ENCODE measurements at regions not wholly inside any gene's neighbourhood (a gene's known extent, or its start where the extent isn't known, plus 50 kb on each side); places are given as distances from the start of the nearest gene placed in this dataset.
"Not testable (repeated sequence)": the region's sequence is repeated elsewhere in the genome, so short reads cannot be mapped to it uniquely, and the experiment has no call there.

DNA sequence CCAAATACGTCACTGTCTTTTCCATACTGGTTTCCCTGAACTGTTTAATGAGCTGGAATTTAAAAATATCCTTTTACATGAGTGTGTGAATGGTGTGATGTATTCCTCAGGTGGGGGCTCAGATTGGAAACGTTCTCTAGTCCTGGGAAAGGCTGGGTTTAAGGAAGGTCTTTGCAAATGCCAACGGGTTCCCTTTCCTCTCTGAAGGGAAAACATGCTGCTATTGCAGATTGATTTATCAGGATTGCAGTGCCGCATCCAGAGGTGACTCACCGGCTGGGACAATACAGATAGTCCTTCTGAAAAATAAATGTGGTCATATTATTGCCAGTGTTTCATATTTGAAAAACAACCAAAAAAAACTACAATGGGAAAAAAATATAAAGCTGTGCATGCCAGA is 193.1 kb upstream of the FLRT2 start:
- DNase-seq = no peak

GRCh38 chr14:85338895-85339294 is 191.0 kb upstream of the FLRT2 start:
- no peak for DNase-seq

DNA sequence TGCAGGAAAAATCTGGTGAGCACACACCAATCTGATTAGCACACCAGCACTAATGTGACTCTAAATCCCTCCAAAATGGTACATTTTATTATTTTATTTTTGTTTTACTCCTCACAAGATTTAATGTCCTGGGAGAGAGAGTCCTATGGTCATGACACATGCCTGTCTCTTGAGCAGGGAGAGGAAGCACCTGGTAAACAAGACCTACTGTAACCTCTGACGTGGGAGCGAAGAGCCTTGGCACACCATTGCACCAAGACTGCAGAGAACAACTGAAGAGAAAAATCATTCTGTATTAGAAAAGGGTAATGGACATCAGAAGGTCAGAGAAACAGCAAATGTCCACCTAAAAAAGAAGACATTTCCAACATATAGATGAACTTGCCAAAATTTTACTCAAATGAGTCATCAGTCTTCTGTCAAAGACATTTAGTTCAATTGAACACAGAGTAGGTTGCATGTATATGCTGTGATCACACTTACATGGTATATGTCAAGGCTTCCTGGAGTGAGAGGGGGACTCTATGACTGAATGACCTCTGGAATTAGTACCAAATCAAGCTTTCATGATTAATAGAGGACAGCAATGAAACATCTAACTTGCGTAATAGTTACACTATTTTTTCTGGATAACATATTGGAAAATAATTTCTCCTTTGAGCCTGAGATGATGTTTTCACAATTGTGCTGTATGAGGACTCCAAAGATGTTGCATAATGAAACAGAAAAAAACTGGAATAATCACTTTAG is 186.9 kb upstream of the FLRT2 start:
- DNase-seq = no peak

GRCh38 chr14:85344171-85344570 is 185.8 kb upstream of the FLRT2 start:
- no peak for DNase-seq

- DNase-seq = no peak
Measured at GRCh38 chr14:85344847-85345570, 184.9 kb upstream of the FLRT2 start.

DNA sequence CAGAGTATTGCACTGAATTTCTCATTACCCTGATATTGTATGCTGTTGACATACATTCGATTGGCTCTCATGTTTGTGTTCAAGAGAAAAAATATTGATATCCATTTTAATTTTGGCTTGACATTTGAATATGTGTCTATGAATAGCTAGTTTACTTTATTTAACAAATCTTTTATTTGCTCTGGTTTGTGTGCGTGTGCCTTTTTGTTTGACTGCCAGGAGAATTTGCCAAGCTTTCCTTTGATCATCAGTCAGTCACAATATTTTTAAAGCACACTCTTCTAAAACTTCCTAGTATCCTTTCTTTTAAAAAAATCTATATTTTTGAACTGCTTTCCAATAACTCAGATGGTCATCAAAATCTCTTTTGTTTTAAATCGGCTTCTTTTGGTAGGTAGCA is 179.3 kb upstream of the FLRT2 start:
- no peak for DNase-seq

DNA sequence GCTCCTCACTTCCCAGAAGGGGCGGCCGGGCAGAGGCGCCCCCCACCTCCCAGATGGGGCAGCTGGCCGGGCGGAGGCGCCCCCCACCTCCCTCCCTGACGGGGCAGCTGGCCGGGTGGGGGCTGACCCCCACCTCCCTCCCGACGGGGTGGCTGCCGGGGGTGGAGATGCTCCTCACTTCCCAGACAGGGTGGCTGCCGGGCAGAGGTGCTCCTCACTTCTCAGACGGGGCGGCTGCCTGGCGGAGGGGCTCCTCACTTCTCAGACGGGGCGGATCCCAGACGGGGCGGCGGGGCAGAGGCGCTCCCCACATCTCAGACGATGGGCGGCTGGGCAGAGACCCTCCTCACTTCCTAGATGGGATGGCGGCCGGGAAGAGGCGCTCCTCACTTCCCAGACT is 177.4 kb upstream of the FLRT2 start:
- not testable (repeated sequence) for DNase-seq

- DNase-seq = no peak
Measured at GRCh38 chr14:85357120-85357519, 172.8 kb upstream of the FLRT2 start.

- DNase-seq = no peak
Measured at GRCh38 chr14:85358136-85358785, 171.7 kb upstream of the FLRT2 start.

GRCh38 chr14:85359505-85359904 is 170.4 kb upstream of the FLRT2 start:
- DNase-seq = no peak

DNA sequence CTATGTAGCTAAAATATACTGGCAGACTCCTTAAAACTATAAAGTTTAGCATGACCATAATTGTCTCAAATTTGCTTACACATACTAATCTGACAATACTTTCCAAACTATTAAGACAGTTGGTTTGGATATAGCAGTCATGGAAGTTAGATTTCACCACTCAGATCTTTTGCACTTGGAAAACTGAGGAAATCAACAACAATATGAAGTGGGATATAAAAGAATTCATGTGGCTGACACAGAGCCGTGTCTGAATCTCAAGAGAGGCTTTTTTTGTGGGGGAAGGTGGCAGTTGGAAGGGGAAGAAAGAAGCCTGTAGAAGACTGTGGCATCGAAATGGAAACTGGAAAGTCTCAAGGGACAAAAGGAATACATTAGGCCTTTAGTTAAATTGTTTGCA is 166.6 kb upstream of the FLRT2 start:
- no peak for DNase-seq

DNA sequence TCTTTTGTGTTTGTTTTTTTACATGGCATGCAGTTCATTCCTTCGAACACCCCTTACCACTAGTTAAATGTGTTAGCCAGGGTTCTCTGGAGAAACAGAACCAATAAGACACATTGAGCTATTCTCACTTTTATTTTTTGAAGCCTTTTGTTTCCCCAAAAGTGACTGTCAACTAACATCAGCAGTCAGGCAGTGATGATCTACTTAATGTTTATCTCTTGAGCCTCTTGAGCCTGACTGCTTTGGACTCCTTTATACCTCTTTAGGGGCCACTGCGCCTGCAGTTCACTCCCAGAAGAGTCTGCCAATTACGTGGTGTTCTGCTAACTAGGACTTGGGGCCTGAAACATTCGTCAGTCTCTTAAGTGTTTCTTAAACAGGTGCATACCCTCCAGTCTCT is 163.7 kb upstream of the FLRT2 start:
- DNase-seq = no peak

- no peak for DNase-seq
Measured at GRCh38 chr14:85380881-85381280, 149.1 kb upstream of the FLRT2 start.

GRCh38 chr14:85382341-85382740 is 147.6 kb upstream of the FLRT2 start:
- DNase-seq = no peak

DNA sequence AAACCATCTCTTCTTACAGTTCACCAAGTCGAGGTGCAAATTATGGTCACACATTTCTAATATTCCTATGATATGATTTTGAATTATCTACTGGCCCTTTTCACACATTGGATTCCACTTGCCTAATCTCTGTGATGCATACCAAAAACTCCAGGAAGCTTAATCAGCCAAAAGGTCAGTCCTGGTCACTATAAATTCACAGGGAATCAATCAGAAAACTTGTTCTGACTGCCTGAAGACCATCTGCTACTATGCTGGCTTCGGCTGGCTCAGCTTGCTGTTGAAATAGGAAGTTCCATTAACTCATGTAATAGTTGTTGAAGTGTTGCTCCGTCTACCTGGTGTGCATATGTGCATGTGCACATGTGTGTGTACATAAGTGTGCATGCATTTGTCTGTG is 142.8 kb upstream of the FLRT2 start:
- DNase-seq = no peak

DNA sequence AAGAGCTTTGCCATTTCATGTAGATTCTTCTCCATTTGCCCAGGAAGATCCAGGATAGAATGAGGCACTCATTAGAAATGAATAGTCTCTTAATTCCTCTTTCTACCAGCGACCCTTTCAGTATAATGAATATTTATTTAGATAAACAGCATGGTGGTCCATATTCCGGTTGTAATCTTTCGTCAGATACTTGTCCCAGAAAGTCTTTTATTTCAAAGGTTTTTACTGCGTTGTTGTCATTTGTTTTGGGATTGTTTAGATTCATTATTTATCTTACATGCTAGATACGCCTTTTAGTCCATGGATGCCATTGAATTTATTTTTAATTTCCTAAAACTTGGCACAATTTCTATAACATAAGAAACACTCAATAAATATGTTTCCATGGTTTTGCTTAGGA is 139.7 kb upstream of the FLRT2 start:
- DNase-seq = no peak

DNA sequence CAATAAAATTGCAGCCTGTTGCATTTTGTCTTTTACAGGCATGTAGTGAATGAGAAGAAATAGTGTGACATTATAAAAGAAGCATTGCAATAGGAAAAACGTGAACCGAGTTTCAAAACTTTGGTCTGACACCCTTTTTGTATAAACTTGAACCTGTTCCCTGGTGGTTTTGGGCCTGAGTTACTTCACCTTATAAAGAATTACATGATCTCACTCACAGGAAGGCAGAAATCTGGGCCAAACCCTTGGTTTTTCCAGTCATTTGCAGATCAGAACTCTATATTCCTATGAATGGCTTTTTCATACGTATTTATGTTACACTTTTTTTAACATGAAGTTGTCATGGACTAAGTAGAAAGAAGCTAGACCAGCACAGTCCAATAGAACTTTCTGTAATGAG is 138.5 kb upstream of the FLRT2 start:
- no peak for DNase-seq

DNA sequence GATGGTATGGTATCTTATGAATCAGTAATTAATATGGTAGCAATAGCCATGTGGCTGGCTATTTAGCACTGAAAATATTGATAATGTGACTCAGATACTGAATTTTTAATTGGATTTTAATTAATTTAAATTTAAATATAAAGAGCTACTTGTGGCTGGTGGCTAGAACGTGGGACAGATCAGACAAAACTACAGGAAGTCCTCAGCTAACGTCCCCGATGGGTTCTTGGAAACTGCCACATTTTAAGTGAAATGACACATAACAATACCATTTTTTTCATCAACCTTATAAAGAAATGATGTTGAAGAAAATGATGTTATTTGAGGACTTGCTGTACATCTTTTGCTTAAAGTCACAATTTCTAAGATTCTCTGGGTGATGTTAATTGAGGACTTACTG is 138.1 kb upstream of the FLRT2 start:
- no peak for DNase-seq

- no peak for DNase-seq
Measured at GRCh38 chr14:85399186-85399585, 130.8 kb upstream of the FLRT2 start.

DNA sequence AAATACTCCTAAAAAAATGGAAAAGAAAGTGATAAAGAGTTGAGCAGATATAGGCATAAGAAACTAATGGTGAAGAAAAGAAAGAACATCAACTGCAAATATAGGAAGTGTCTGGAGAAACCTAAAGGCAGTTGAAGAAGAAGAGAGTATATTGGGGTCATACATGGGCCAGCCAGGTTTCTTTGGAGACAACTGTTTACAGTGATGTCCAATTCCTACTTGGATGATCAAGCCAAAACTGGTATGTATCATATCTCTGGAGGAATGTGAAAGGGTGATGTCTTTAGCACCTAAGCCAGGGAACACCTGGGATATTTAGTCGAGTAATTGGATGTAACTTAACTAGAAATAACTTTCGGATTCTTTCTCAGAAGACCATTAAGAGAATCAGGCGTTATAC is 129.3 kb upstream of the FLRT2 start:
- no peak for DNase-seq

DNA sequence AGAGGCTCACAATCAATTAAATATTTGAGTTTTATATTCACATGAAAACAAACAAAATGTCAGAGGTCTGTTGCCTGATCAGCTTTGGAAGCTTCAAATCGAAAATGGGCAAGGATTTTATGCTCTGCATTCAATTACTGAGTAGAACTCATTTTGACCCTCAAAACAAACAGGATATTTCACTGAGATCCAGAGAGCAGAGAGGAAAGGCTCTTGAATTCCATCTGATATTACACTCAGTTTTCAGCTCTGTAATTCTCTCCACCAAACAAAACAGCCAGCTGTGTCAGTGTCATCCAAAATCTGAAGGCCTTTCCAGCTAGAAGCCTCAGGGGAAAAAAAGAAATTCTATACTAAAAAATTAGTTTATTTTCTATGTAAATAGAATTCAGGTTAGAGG is 128.6 kb upstream of the FLRT2 start:
- DNase-seq = no peak

DNA sequence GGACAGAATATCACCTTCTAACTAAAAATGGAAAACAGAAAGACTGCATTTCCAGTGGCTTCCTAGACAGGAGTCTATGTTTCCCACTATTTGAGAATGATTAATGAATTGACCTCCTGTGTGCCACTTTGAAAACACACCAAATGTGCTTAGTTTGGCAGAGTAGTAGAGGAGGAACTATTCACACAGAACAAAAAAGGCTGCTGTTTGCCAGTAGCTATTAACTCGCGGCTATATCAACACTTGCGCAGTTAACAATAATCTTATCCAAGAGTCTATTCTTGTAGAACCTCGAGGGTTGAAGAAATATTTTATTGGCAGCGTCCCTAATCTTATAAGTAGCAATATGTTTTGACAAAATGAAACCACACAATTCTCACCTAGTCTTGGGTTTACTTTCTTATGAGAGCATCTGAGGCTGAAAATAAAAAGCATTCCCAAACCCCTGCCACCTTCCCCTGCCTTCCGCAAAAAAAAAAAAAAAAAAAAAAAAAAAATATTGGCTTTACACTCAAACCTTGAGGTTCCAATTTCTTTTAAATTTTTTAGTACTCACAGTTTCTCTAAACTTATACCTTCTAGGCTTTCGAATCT is 127.3 kb upstream of the FLRT2 start:
- no peak for DNase-seq

GRCh38 chr14:85409481-85410210 is 120.3 kb upstream of the FLRT2 start:
- DNase-seq = no peak
